HG02763 (cell line): ENCODE measurements at regions not wholly inside any gene's neighbourhood (a gene's known extent, or its start where the extent isn't known, plus 50 kb on each side); places are given as distances from the start of the nearest gene placed in this dataset.

Experiments
- ATAC-seq: cut with Tn5 transposase; IDR thresholded peaks from one replicate; pipeline ENCODE4 v1.9.1; 2021; ENCODE audit warnings: mild to moderate bottlenecking, moderate library complexity; ENCODE audit not compliant: unreplicated experiment

DNA sequence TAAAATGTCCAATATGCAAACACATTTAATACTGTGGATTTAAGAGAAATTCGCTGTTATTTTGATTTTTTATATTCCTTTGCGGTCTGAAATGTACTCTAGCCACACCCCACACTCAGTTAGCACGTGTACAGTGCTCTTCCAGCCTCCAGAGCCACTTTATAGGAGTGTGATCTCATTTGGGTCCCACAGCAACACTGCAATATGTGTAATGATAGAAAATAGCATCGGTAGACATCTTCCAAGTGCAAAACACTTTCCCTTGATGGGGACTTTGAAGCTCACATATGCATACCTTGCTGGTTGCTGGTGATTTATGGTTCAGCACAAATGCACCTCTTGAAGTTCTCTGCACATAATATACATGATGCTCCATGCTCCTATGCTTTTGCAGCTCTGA is 148.3 kb downstream of the GAS1 start:
- ATAC-seq = no peak

DNA sequence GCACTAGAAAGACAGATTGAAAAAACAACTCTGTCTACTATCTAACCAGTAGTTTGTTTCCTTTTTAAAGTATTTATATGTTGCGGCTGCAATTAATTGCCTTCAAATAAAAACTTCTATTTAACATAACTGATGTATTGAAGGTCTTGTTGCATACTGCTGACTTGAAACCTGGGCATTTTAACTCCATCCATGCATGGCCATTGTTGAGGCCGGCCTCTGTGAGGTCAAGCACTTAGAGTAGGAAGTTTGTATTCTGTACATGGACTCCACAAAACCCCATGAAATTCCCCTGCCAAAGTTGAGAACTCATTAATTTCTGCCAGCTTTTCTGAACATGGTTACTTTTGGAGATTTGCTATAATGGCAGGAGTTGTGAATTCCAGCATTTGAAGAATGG is 150.6 kb downstream of the GAS1 start:
- ATAC-seq = no peak

DNA sequence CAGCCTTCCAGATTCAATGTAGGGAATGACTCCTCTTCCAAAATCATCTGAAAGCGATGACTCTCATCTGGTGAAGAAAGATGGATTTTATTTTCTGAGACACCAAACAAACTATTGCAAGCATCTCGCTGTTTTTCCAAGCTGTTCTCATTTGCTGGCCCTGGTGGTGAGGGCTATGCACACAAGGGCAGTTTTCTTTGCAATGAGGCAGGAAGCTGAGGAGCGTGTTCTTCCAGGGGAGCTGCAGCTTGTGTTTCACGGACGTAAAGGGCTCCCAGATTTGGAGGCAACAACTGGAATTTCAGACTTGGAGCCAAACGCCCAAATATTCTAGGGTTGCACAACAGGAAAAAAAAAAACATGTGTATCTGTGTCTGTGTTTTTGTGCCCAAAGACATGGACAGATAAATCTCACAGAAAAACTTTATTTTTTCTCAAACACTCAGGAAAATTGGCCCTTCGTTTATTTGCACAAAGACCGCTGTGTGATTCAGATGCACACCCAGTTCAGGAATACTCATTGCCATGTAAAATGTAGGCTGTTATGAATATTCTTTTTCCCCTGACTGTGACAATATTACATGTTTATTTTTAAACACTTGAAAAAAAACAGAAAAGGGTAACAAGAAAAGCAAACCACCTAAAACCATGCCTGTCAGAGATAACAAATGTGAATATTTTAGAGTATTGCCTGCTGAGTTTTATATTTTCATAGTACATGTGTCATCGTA is 151.3 kb downstream of the GAS1 start:
- ATAC-seq = no peak

DNA sequence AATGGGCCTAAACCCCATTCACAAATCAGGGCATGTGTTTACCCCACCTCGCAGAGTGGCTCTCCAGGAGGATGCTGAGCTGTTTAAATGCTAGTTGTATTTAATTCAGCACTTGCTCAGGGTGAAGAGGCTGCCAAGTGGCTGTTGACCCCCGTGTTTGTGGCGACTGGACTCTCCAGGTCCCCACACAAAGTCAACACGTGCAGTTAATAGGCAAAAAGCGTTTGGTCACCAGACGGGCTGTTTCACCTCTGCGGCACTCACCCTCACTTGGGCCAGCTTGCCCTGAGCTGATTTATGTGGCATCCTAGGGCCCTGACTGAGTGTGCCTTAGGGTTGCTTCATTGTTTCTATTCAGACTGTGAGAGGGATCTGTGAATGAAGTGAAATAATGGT is 152.3 kb downstream of the GAS1 start:
- ATAC-seq = no peak

DNA sequence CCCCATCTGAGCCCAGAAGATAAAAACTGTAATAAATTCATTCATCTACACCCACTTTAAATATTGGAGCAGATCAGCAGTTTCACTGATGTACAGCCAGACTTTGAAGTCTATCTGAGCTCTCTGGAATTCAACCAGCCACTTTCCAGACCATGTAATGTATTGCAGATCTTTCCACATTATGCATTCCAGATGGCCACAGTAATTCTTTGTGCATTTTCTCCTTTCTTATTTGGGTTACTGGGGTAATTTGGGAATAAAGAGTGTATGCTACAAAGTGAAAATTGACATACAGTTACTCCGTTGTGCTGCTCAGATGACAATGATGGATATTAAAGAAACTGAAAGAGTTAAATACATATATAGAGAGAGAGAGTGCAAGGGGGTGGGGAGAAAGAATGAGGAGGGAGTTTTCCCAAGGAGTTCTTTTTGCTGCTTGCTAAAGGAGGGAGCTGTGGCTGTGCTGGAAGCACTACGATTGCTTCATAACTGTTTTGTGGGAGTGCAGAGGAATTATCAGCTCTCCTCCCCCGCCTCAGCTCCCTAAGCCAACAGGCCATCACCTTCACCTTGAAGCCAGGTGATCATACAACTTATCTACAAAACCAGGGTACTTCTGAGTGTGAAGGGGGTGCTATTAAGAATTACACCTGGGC is 152.8 kb downstream of the GAS1 start:
- no peak for ATAC-seq

DNA sequence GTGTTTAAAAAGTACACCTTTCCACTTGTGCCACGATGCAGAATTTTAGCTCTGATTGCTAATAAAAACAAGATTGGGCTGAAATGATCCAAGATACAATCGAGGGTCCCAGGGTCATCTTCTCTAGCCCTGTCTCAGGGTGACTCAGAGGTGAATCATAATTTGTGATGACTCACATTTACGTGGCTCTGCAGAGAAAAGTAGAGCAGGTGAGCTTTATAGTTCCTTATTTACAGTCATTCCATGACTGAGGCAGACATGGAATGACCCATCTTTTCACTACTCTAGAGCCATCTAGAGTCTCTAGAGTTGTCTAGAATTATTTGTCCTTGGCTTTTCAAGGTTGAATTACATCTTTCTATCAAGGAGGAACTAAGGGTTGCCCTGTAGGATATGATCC is 155.2 kb downstream of the GAS1 start:
- no peak for ATAC-seq

DNA sequence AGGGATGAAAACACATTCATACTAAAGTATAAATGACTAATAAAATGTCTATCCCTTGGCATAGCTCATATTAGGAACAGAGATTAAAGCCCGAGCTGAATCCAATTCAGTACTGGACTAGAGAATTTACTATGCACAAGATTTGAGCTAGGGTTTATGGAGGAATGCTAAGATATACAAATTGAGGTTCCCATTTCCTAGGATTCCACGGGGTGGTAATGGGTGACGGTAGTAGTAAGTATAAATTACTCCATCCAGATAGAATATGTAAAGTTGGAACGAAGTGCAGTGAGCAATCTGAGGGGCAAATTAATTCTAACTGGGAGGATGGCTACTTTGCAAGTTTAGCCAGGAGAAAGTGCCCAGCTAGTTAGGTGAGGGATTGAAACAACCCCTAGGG is 156.5 kb downstream of the GAS1 start:
- no peak for ATAC-seq

DNA sequence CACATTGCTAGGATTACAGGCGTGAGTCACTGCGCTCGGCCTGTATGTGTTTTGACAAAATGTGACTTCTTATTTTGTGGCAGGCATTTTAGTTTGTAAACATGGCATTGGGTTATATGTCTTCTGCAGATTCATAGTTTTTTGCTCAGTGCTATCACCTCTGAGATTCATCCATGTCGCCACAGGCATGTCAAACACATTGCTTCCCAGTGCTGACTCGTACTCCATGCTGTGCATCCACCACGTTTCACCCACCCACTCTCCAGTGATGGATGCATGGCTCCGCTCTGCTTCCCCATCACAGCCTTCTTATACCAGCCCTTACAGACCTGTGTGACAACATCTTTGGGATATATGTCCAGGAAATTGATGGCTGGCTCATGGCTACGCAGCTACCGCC is 158.8 kb downstream of the GAS1 start:
- no peak for ATAC-seq

DNA sequence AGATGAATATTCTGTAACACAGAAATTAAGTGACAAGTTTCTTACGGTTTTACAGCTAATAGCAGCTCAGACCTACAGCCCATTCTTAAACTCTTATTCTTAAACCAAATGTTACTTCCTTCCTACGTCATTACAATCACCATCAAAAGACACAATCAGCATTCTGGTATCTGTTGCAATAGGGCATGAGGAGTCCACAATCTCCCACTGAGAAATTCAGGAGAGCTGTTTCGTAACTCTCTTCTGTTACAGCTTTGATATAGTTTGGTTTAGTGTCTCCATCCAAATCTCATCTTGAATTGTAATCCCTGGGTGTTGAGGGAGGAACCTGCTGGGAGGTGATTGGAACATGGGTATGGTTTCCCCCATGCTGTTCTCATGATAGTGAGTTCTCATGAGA is 163.4 kb downstream of the GAS1 start:
- ATAC-seq = no peak

DNA sequence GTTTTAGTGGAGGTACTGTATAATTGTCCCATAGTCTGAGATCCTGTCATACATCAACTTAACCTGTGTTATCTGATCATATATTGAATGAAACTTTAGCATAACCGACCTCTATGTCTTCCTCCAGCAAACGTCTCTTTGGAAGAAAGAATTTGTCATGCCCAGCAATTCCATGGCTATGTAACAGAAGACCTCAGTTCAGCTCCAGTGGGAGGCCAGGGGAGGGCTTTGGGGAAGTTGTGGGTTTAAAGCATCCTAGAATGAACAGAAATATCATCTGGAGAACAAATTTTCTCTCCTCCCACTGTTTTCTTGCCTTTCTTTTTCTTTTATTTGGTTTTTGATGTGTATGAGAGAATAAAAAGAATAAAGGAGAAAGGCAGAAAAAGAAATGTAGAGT is 164.5 kb downstream of the GAS1 start:
- no peak for ATAC-seq

DNA sequence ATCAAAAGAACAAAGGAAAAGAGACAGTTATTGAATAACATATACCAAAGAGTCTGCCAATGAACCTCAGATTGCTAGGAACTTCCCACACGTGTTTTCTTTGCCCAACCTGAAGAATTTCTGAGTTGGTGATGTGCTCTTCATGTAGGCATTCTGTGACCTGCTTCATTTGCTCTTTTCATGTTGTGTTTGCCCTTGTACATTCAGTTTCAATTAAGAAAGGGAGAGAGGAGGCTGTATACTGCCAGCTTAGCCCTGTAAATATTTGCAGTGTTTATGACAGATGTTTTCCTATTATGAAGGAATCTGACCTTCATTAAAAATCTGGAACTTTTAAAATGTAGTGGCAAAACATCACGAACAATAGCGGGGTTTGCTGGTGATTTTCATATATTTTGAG is 168.5 kb downstream of the GAS1 start:
- no peak for ATAC-seq

DNA sequence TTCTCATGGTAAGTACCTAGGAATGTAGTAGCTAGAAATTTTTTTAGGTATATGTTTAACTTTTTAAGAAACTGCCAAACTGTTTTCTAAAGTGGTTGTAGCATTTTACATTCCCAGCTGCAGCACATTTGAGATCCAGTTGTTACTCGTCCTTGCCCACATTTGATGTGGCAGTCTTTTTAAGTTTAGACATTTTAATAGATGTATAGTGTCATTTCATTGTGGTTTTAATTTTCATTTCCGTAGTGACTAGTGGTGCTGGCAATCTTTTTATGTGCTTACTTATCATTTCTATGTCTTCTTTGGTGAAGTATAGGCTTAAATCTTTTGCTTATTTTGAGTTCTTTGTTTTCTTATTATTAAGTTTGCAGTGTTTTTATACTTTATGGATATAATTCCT is 171.6 kb downstream of the GAS1 start:
- ATAC-seq = no peak

DNA sequence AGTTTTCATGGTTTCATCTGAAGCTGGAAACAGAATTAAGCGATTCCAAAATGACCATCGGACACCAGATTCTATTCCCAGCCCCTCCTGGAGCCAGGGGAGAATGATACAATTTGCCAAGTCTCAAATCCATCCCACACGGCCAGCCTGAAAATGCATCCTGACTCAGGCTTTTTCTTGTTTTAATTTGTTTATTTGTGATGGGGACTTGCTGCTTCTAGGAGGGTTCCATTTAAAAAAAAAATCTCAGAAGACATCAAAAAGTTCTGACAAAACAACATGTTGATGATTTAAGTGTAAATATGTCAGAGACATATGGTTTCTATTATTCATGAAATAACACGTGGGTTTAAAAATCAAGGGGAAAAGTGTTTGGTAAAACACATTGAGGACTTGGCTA is 173.2 kb downstream of the GAS1 start:
- ATAC-seq = no peak

DNA sequence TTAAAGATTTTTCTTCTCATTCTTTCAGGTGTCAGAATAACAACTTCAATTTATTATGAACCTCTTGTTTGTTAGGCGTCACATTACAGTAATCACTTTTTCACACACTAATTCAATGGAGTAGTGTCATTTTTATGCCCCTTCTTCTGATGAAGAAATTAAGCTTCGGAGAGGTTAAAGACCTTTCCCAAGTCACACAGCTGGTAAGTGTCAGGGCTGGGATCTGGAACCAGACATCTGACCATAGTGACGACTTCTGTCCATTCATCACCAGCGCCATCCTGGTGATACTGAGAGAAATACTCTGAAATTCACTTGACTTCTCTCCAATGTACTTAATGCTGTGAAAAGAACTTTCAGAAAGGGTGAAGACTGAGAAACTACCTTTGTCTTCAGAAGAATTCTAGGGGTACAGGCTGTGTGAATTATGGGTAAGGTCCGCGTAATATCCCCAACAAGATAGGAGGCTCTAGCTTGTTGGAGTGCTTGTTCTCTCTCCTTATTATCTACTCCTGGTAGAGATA is 173.8 kb downstream of the GAS1 start:
- no peak for ATAC-seq

DNA sequence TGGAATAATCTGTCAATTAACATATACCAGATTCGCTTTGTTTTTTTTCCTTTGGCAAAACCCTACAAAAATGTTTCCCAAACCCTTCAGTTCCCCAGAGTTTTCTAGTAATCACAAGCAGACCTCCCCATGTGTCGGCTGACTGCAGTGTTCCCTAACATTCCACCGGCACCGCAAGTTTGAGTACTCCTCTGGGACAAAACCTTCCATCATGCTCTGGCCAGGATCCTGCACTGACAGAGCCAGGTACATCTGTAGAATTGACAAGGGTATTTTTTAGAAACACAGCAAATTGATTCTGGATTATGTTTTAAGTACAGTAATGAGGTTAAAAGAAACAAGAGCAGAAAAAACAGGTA is 174.7 kb downstream of the GAS1 start:
- no peak for ATAC-seq

DNA sequence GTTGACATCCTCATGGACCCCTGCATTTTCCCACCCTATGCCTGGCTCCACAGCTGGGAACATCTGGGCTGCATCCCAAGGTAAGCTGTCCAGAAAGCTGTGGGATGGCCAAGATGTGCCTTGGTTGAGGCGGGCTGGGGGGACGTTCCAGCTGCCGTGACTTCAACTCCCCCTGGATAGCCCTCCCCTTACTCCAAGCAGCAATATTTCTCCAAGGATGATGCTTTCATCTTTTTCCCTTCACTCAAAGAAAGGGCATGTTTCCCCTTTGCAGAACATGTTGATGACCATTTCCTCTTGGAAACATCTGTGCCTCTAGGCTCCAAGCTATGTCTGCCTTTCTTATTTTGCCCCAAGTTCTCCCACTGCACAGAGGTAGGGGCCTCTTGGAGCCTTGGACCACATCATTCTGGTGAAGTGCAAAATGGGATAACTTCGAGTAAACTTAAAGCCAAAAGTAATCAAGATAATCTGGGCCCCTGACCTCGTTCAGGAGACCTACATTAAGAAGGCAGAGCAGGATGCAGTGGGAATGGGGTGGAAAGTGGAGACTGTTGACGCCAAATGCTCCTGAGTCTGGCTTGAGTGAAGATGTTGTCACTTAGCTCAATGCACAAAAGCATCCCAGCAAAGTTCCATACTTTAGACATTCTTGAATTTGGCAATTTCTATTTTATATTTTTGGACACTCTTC is 175.2 kb downstream of the GAS1 start:
- ATAC-seq = no peak

DNA sequence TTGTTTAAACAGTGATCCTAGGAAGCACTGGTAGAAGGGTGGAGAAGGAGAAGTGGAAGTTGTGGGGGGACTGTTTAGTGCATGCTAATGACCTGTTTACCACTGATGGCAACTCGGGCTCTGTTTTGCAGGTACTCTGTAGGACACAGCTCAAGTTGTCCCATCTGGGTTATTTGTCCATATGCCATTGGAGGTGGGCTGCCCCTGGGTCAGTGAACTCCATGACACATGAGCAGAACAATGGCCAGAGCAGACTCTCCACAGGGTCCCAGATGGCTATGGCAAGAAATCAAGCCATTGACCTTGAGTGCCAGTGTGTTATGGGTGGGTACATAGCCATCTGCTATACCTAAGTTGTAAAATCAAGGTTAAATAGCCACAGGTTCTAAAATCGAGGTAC is 175.9 kb downstream of the GAS1 start:
- ATAC-seq = no peak

DNA sequence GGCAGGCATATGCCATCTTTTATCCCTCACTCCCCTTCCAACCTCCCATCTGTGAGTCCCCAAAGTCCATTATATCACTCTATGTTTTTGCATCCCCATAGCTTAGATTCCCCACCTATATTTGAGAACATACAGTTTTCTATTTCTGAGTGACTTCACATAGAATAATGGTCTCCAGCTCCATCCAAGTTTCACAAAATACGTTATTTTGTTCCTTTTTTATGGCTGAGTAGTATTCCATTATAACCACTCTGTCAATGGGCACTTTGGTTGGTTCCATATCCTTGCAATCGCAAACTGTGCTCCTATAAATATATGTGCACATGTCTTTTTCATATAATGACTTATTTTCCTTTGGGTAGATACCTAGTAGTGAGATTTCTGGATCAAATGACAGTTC is 178.6 kb downstream of the GAS1 start:
- ATAC-seq = no peak

DNA sequence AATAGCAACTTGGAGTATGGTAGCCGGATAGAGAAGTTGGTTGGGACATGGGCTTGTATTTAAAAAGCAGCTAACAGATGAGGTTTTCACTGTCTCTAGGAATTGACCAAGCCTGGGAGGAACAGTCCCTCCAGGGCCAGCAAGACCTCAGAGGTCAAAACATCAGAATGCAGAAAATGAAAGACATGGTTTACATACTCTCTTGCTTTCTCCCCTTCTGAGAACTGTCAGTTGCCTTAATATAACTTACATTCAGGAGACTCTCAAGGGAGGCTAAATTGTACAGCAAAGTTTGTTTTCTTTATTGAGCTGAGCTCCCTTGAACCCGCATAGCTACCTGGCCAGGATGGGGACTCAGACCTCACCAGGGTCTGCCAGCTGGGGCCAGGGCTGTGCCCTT is 179.3 kb downstream of the GAS1 start:
- ATAC-seq = no peak

DNA sequence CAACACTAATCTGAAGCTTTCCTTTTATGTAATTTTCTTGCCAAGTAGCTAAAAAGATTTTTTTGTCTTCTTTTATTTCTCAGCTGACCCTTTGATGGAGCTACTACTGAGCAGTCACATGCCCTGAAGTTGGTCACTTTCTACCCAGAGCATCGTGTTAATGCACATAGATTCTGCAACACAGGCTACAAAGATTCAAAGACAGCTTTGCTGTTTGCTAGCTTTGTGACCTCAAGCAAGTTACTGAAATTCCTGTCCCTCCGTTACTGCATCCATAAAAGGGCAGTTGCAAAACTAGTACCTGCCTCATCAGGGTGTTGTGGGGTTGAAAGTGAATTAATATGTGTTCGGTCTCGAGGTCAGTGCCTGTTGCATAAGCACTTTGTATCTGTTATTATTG is 179.9 kb downstream of the GAS1 start:
- no peak for ATAC-seq

DNA sequence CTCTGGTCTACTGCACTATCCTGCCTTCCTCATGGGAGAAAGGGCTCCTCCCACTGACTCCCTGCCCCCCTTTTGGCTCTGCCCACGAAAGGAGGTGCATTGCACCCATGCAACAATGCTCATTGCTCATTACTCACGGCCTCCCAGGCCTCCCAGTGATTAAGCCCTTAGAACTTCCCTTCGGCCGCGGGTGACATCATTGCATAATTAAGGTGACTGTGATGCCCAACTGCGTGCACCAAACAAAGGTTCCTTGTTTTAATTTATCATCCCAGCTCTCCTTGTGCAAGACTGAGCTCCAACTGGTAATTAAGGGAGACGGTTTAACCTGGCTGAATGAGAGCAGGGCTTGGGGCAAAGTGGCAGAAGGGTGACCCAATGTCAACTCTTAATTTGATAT is 180.4 kb downstream of the GAS1 start:
- ATAC-seq = no peak

DNA sequence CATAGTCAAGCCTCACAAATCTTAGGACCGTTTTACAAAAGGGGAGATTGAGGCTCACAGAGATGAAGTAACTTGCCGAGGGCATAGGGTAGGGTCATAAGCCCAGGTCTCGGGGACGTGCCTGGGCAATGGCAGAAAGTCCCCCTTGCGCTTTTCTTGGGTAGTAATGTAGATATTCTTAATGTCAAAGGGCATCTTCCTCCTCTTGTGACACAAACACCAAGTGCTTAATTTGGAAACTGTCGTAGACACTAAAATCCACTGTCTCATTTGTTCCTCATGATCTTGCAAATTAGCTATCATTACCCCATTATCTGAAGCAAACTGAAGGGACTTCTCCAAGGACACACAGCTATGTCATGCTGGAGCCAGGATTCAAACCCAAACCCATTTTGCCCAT is 180.8 kb downstream of the GAS1 start:
- ATAC-seq = no peak
